Caco-2 (cell line): ENCODE measurements at regions not wholly inside any gene's neighbourhood (a gene's known extent, or its start where the extent isn't known, plus 50 kb on each side); places are given as distances from the start of the nearest gene placed in this dataset.

Experiments used
- BruUV-seq: library from RNA; stranded (reverse); fragments of 400-500 nt; replicated peaks from 2 replicates; lab custom pipeline; 2021; lab: Mats Ljungman, UMichigan
- CTCF ChIA-PET: fragments of 300-600 bp; sonication (Branson Sonifier 250); formaldehyde crosslinking; loops from one replicate; lab custom pipeline; 2022; ENCODE audit warnings: antibody characterized with exemption; lab: Charles Lee
- POLR2A ChIA-PET: fragments of 300-600 bp; sonication (Branson Sonifier 250); formaldehyde crosslinking; loops from one replicate; lab custom pipeline; 2022; ENCODE audit warnings: antibody characterized with exemption; lab: Charles Lee
- DNase-seq, 2 experiments: peaks; one replicate each; pipeline versions ENCODE4 v3.0.0 to v3.0.0-alpha.2; 2020 to 2022
- H3K27me3 ChIP-seq: replicated peaks from 2 replicates; pipeline ENCODE4 v1.6.0; 2011; ENCODE audit warnings: low read length; ENCODE audit not compliant: control insufficient read depth, insufficient read depth
- H3K36me3 ChIP-seq: 2 replicates; pipeline ENCODE4 v1.5.1; 2011; ENCODE audit warnings: low read length; ENCODE audit not compliant: control insufficient read depth, insufficient read depth
- H3K4me1 ChIP-seq: fragments of 250-450 bp; sonication (Bioruptor Pico); 2 replicates; pipeline ENCODE4 v1.5.1; 2020; ENCODE audit warnings: mild to moderate bottlenecking
- H3K4me3 ChIP-seq: 2 replicates; pipeline ENCODE4 v1.5.1; 2011; ENCODE audit warnings: low read depth, mild to moderate bottlenecking, control low read depth, low read length
- H3K9me3 ChIP-seq: fragments of 250-450 bp; sonication (Bioruptor Pico); 2 replicates; pipeline ENCODE4 v1.5.1; 2020; ENCODE audit warnings: mild to moderate bottlenecking, moderate library complexity
- H3K27ac Mint-ChIP-seq: one replicate; pipeline ENCODE4 v1.8.0; 2022; ENCODE audit warnings: mixed read lengths; ENCODE audit not compliant: unreplicated experiment
- H3K27me3 Mint-ChIP-seq: one replicate; pipeline ENCODE4 v1.8.0; 2022; ENCODE audit warnings: mixed read lengths; ENCODE audit not compliant: insufficient read depth, unreplicated experiment
- H3K36me3 Mint-ChIP-seq: one replicate; pipeline ENCODE4 v1.8.0; 2022; ENCODE audit warnings: mild to moderate bottlenecking, mixed read lengths; ENCODE audit not compliant: insufficient read depth, unreplicated experiment
- H3K4me1 Mint-ChIP-seq: one replicate; pipeline ENCODE4 v1.8.0; 2022; ENCODE audit warnings: low read depth, mixed read lengths; ENCODE audit not compliant: unreplicated experiment
- H3K4me3 Mint-ChIP-seq: one replicate; pipeline ENCODE4 v1.8.0; 2022; ENCODE audit warnings: mild to moderate bottlenecking, moderate library complexity, mixed read lengths; ENCODE audit not compliant: unreplicated experiment
- H3K9me3 Mint-ChIP-seq: one replicate; pipeline ENCODE4 v1.8.0; 2022; ENCODE audit warnings: mixed read lengths; ENCODE audit not compliant: unreplicated experiment
- intact Hi-C: fragments of 100-400 bp; cut with micrococcal nuclease; formaldehyde crosslinking; loops from one replicate; pipeline ENCODE4 v1.10.0; 2022; ENCODE audit not compliant: unreplicated experiment
- TF ChIP-seq, protein P1 (sequence below), 2 experiments: fragments of 200-600 bp in 1 of 2; IDR thresholded peaks; 1 replicate in 1 of 2; 2 replicates in 1 of 2; pipeline versions ENCODE4 v1.5.1 to v1.8.0; 2011 to 2022; ENCODE audit warnings: antibody characterized with exemption in 1 of 2, control low read depth in 1 of 2, inconsistent platforms in 1 of 2, low read depth in 1 of 2, low read length in 1 of 2, mild to moderate bottlenecking in 1 of 2, moderate library complexity in 1 of 2; ENCODE audit not compliant: insufficient read depth in 1 of 2, severe bottlenecking in 1 of 2, unreplicated experiment in 1 of 2

DNA sequence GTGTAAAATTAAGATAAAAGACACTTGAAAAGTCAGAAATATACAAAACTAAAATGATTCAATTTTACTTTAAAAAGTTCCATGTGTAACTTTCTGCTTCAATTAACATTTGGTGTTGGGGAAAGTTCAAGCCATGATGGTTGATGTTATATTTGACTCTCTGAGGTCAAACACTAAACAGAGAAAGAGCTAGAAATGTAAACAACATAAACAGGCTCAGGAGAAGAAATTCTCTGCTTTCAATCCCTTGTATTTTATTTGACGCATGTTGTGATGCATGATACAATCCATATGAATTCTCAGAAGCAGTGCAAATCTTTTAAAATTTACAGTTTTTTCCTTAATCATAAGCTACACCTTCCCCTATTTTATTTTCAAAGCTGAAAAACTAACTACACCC is 822.4 kb downstream of the PCDH18 start:
- intact Hi-C loops = no loop called here
- Histone ChIP-seq H3K9me3 (no peaks in the 10 kb centered on the region), H3K27me3 (no peaks in the 10 kb centered on the region), H3K4me3 (no peak overlapping the region), H3K36me3 (no peaks in the 10 kb centered on the region), H3K4me1 (no peaks in the 10 kb centered on the region)
- Mint-ChIP-seq H3K27me3 (no peaks in the 10 kb centered on the region), H3K4me3 (no peak overlapping the region), H3K9me3 (no peaks in the 10 kb centered on the region), H3K4me1 (no peaks in the 10 kb centered on the region), H3K27ac (no peak overlapping the region), H3K36me3 (no peaks in the 10 kb centered on the region)
- no peak for DNase-seq
- BruUV-seq = no TSS peak
- TF ChIP-seq, protein P1, sequence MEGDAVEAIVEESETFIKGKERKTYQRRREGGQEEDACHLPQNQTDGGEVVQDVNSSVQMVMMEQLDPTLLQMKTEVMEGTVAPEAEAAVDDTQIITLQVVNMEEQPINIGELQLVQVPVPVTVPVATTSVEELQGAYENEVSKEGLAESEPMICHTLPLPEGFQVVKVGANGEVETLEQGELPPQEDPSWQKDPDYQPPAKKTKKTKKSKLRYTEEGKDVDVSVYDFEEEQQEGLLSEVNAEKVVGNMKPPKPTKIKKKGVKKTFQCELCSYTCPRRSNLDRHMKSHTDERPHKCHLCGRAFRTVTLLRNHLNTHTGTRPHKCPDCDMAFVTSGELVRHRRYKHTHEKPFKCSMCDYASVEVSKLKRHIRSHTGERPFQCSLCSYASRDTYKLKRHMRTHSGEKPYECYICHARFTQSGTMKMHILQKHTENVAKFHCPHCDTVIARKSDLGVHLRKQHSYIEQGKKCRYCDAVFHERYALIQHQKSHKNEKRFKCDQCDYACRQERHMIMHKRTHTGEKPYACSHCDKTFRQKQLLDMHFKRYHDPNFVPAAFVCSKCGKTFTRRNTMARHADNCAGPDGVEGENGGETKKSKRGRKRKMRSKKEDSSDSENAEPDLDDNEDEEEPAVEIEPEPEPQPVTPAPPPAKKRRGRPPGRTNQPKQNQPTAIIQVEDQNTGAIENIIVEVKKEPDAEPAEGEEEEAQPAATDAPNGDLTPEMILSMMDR (IDR thresholded peaks at IDR 0.05; ENCODE audit: insufficient read depth in 1 of 2, low read depth in 1 of 2, low read length in 1 of 2, severe bottlenecking in 1 of 2, unreplicated experiment in 1 of 2) = no peak
- POLR2A ChIA-PET = no interaction called here
- CTCF ChIA-PET = no interaction called here

DNA sequence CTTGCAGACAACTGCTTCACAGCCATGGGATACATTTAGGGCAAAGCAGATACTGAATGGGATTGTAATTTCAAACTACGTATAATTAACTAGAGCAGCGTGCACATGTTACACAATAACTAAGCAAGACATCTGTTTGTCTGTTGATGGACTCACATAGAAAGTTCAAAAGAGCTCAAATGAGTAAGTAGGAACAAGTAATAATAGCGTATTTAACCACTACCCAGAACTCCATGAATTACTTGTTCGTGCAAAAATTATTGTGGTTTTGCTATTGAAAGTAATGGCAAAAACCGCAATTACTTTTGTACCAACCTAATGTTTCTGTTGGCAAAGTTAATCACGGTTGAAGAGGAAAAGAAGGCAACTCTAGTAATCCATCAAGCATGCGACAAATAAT is 825.4 kb downstream of the PCDH18 start:
- Mint-ChIP-seq H3K27ac (no peak overlapping the region), H3K9me3 (no peaks in the 10 kb centered on the region), H3K36me3 (no peaks in the 10 kb centered on the region), H3K4me1 (no peaks in the 10 kb centered on the region), H3K27me3 (no peaks in the 10 kb centered on the region), H3K4me3 (no peak overlapping the region)
- CTCF ChIA-PET = no interaction called here
- Histone ChIP-seq H3K4me3 (no peak overlapping the region), H3K9me3 (no peaks in the 10 kb centered on the region), H3K27me3 (no peaks in the 10 kb centered on the region), H3K36me3 (no peaks in the 10 kb centered on the region), H3K4me1 (no peaks in the 10 kb centered on the region)
- TF ChIP-seq, protein P1 (IDR thresholded peaks at IDR 0.05; ENCODE audit: insufficient read depth in 1 of 2, low read depth in 1 of 2, low read length in 1 of 2, severe bottlenecking in 1 of 2, unreplicated experiment in 1 of 2) = no peak
- POLR2A ChIA-PET = no interaction called here
- no TSS peak for BruUV-seq
- intact Hi-C loops = no loop called here
- DNase-seq = no peak

DNA sequence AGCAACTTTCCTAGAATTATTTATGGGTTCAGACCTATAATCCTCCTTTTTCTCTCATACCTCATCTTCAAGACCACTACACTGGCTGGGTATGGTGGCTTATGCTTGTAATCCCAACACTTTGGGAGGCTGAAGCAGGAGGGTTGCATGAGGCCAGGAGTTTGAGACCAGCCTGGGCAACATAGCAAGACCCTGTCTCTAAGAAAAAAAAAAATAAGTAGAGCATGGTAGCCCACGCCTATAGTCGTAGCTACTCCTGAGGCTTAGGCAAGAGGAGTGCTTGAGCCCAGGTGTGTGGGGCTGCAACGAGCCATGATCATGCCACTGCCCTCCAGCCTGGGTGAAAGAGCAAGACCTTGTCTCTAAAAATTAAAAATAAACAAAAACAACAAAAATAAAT is 832.4 kb downstream of the PCDH18 start:
- H3K9me3 ChIP-seq = no peaks in the 10 kb centered on the region
- POLR2A ChIA-PET = no interaction called here
- no peaks in the 10 kb centered on the region for H3K9me3 Mint-ChIP-seq
- H3K4me3 ChIP-seq = no peak overlapping the region
- TF ChIP-seq, protein P1 (IDR thresholded peaks at IDR 0.05; ENCODE audit: insufficient read depth in 1 of 2, low read depth in 1 of 2, low read length in 1 of 2, severe bottlenecking in 1 of 2, unreplicated experiment in 1 of 2) = no peak
- H3K4me1 ChIP-seq = no peaks in the 10 kb centered on the region
- no peak for DNase-seq
- H3K27me3 Mint-ChIP-seq = no peaks in the 10 kb centered on the region
- H3K4me3 Mint-ChIP-seq = no peak overlapping the region
- H3K36me3 Mint-ChIP-seq = no peaks in the 10 kb centered on the region
- CTCF ChIA-PET = no interaction called here
- intact Hi-C loops = no loop called here
- BruUV-seq = no TSS peak
- H3K27ac Mint-ChIP-seq = no peak overlapping the region
- H3K36me3 ChIP-seq = no peaks in the 10 kb centered on the region
- no peaks in the 10 kb centered on the region for H3K4me1 Mint-ChIP-seq
- no peaks in the 10 kb centered on the region for H3K27me3 ChIP-seq
